ENCODE measurements at regions not wholly inside any gene's neighbourhood (a gene's known extent, or its start where the extent isn't known, plus 50 kb on each side); places are given as distances from the start of the nearest gene placed in this dataset.

GRCh38 chr20:40207655-40208054, 481.4 kb downstream of the MAFB start:
- POLR2A ChIA-PET = no interaction called here
- DNase-seq (ENCODE audit: extremely low spot score) = no peak
- CTCF ChIA-PET = interaction anchor here (1.0 kb wide), 1 partner anchor 19 kb away, joined by 3 read pairs; no protein-coding TSS in a partner anchor
- no peak for TF ChIP-seq CTCF (IDR thresholded peaks at IDR 0.05; ENCODE audit: control extremely low read depth, extremely low read depth, low read depth, missing control alignments)

GRCh38 chr20:40205971-40206370, 483.1 kb downstream of the MAFB start:
- ChIA-PET CTCF (no interaction called here), POLR2A (no interaction called here)
- DNase-seq (ENCODE audit: extremely low spot score) = no peak
- TF ChIP-seq CTCF (IDR thresholded peaks at IDR 0.05; ENCODE audit: control extremely low read depth, extremely low read depth, low read depth, missing control alignments) = no peak

- ChIA-PET CTCF (no interaction called here), POLR2A (no interaction called here)
- DNase-seq (ENCODE audit: extremely low spot score) = no peak
- no peak for TF ChIP-seq CTCF (IDR thresholded peaks at IDR 0.05; ENCODE audit: control extremely low read depth, extremely low read depth, low read depth, missing control alignments)
Measured at GRCh38 chr20:40203032-40203431, 486.0 kb downstream of the MAFB start.

DNA sequence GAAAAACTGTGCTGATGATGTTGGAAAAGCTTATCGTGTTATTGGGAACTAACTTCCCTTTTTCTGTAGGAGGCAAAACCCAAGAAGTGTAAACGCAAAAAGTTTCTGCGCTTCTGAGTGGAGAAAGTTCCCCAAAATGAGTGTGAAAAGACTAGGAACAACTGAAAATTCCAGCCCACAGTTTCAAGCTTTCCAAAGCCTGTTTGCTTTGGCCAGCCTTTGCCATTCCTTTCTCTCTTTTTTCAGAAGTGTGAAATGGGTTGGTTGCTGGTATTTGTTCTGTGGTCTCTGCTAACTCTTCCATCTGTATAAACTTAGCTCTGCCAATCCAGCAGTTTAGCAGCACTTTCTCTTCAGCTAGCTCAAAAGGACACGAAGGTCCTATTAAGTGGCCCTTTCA, 491.3 kb downstream of the MAFB start:
- ChIA-PET POLR2A (no interaction called here), CTCF (interaction anchor here (1.2 to 1.7 kb wide), 3 partner anchors 14 to 38 kb away, joined by 3 to 4 read pairs (median 3); no protein-coding TSS in a partner anchor)
- no peak for DNase-seq (ENCODE audit: extremely low spot score)
- no peak for TF ChIP-seq CTCF (IDR thresholded peaks at IDR 0.05; ENCODE audit: control extremely low read depth, extremely low read depth, low read depth, missing control alignments)

GRCh38 chr20:40196846-40197436, 492.1 kb downstream of the MAFB start:
- no peak for DNase-seq (ENCODE audit: extremely low spot score)
- TF ChIP-seq CTCF (IDR thresholded peaks at IDR 0.05; ENCODE audit: control extremely low read depth, extremely low read depth, low read depth, missing control alignments) = no peak
- CTCF ChIA-PET = interaction anchor here (1.7 kb wide), 1 partner anchor 15 kb away, joined by 4 read pairs; no protein-coding TSS in a partner anchor
- POLR2A ChIA-PET = no interaction called here

DNA sequence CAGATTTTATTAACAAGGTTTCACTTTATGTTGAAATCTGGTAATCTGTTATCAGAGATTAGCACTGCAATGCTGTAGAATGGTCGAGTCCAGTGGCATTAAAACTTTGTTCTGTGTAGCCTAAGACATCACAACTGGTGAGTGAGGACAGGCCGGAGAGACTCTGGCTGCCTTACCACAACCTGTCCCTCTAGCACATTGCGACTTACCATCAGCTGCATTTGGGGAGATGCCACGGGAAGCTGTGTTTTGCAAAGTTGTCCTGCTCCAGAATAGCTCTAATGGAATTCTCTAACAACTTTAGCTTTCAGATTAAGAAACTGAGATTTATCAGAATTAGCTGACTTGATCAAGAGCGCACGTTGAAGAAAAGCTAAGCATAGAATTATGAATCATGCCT, 493.3 kb downstream of the MAFB start:
- ChIA-PET POLR2A (no interaction called here), CTCF (no interaction called here)
- DNase-seq (ENCODE audit: extremely low spot score) = no peak
- no peak for TF ChIP-seq CTCF (IDR thresholded peaks at IDR 0.05; ENCODE audit: control extremely low read depth, extremely low read depth, low read depth, missing control alignments)

Measured in GM10248 (cell line).